WTC11 (cell line): ENCODE measurements at regions not wholly inside any gene's neighbourhood (a gene's known extent, or its start where the extent isn't known, plus 50 kb on each side); places are given as distances from the start of the nearest gene placed in this dataset.
A peak's percentile ranks its signal among the peaks of the same experiment; 100 is the strongest.

Source experiments
- ATAC-seq: fragments of 200-7000 bp; cut with Tn5 transposase; 2 replicates; pipeline ENCODE4 v1.10.0; 2021; ENCODE audit warnings: mild to moderate bottlenecking, moderate library complexity
- CTCF ChIA-PET: fragments of 300-600 bp; sonication (Branson Sonifier 250); formaldehyde crosslinking; loops from one replicate; lab custom pipeline; 2021; ENCODE audit warnings: antibody characterized with exemption; lab: Charles Lee
- POLR2A ChIA-PET: fragments of 350-600 bp; sonication (Branson Sonifier 250); formaldehyde crosslinking; loops from one replicate; lab custom pipeline; 2021; ENCODE audit warnings: antibody characterized with exemption; lab: Charles Lee
- DNase-seq: peaks from one replicate; pipeline ENCODE4 v3.0.0; 2021; ENCODE audit warnings: low spot score
- H3K27ac Mint-ChIP-seq: 2 replicates; pipeline ENCODE4 v1.8.0; 2021; ENCODE audit warnings: mixed read lengths
- H3K27me3 Mint-ChIP-seq: 2 replicates; pipeline ENCODE4 v1.8.0; 2021; ENCODE audit warnings: low read depth, mild to moderate bottlenecking, moderate library complexity, mixed read lengths
- H3K36me3 Mint-ChIP-seq: 2 replicates; pipeline ENCODE4 v1.8.0; 2021; ENCODE audit warnings: mixed read lengths
- H3K4me1 Mint-ChIP-seq: 2 replicates; pipeline ENCODE4 v1.8.0; 2022; ENCODE audit warnings: mixed read lengths
- H3K4me3 Mint-ChIP-seq: 2 replicates; pipeline ENCODE4 v1.8.0; 2021; ENCODE audit warnings: mild to moderate bottlenecking, moderate library complexity, mixed read lengths
- H3K9me3 Mint-ChIP-seq: 2 replicates; pipeline ENCODE4 v1.8.0; 2021; ENCODE audit warnings: mixed read lengths
- ARID4B ChIP-seq: sonication (generic); formaldehyde crosslinking; IDR thresholded peaks from 2 replicates; pipeline ENCODE4 v1.8.0; 2023; ENCODE audit warnings: missing genetic modification reagents, mild to moderate bottlenecking, borderline replicate concordance
- ATF2 ChIP-seq: sonication (generic); formaldehyde crosslinking; IDR thresholded peaks from 2 replicates; pipeline ENCODE4 v1.8.1; 2022; ENCODE audit warnings: low read depth, missing genetic modification reagents, borderline replicate concordance
- CBFB ChIP-seq: sonication (generic); formaldehyde crosslinking; IDR thresholded peaks from 2 replicates; pipeline ENCODE4 v1.8.1; 2022; ENCODE audit warnings: mild to moderate bottlenecking, low read depth, missing genetic modification reagents
- E2F1 ChIP-seq: sonication (generic); formaldehyde crosslinking; IDR thresholded peaks from 2 replicates; pipeline ENCODE4 v1.8.0; 2022; ENCODE audit warnings: mild to moderate bottlenecking, missing genetic modification reagents
- ESRRA ChIP-seq: sonication (generic); formaldehyde crosslinking; IDR thresholded peaks from 2 replicates; pipeline ENCODE4 v1.8.1; 2022; ENCODE audit warnings: mild to moderate bottlenecking, missing genetic modification reagents, borderline replicate concordance
- ETV6 ChIP-seq: sonication (generic); formaldehyde crosslinking; IDR thresholded peaks from 2 replicates; pipeline ENCODE4 v1.8.1; 2022; ENCODE audit warnings: mild to moderate bottlenecking, missing genetic modification reagents
- GRHL2 ChIP-seq: fragments of 250-450 bp; sonication (Bioruptor Pico); IDR thresholded peaks from 2 replicates; pipeline ENCODE4 v1.8.0; 2022; ENCODE audit warnings: mild to moderate bottlenecking, moderate library complexity; ENCODE audit not compliant: insufficient replicate concordance, severe bottlenecking
- GTF2I ChIP-seq: fragments of 250-450 bp; sonication (Bioruptor Pico); conservative IDR thresholded peaks from 2 replicates; pipeline ENCODE4 v1.4.0; 2021; ENCODE audit warnings: mild to moderate bottlenecking
- HMGA2 ChIP-seq: fragments of 250-450 bp; sonication (Bioruptor Pico); IDR thresholded peaks from 2 replicates; pipeline ENCODE4 v1.4.0; 2021; ENCODE audit warnings: mild to moderate bottlenecking, moderate library complexity
- MXD4 ChIP-seq: fragments of 250-450 bp; sonication (Bioruptor Pico); IDR thresholded peaks from 2 replicates; pipeline ENCODE4 v1.8.0; 2021; ENCODE audit warnings: mild to moderate bottlenecking, moderate library complexity, borderline replicate concordance
- MYBL2 ChIP-seq: sonication (generic); formaldehyde crosslinking; IDR thresholded peaks from 2 replicates; pipeline ENCODE4 v1.8.1; 2023; ENCODE audit warnings: mild to moderate bottlenecking, moderate library complexity, missing genetic modification reagents
- NFE2L1 ChIP-seq: sonication (generic); formaldehyde crosslinking; IDR thresholded peaks from 2 replicates; pipeline ENCODE4 v1.8.1; 2023; ENCODE audit warnings: missing genetic modification reagents
- NR1H2 ChIP-seq: sonication (generic); formaldehyde crosslinking; IDR thresholded peaks from 2 replicates; pipeline ENCODE4 v1.9.0; 2021; ENCODE audit warnings: mild to moderate bottlenecking, moderate library complexity, missing genetic modification reagents
- NR3C1 ChIP-seq: sonication (generic); formaldehyde crosslinking; conservative IDR thresholded peaks from 2 replicates; pipeline ENCODE4 v1.8.1; 2023; ENCODE audit warnings: low read depth, mild to moderate bottlenecking, missing genetic modification reagents
- RELA ChIP-seq: sonication (generic); formaldehyde crosslinking; IDR thresholded peaks from 2 replicates; pipeline ENCODE4 v1.8.1; 2022; ENCODE audit warnings: missing genetic modification reagents, mild to moderate bottlenecking, borderline replicate concordance
- SOX15 ChIP-seq: fragments of 250-450 bp; sonication (Bioruptor Pico); IDR thresholded peaks from 2 replicates; pipeline ENCODE4 v1.9.0; 2021; ENCODE audit warnings: mild to moderate bottlenecking
- SP1 ChIP-seq: sonication (generic); formaldehyde crosslinking; conservative IDR thresholded peaks from 2 replicates; pipeline ENCODE4 v1.8.1; 2022; ENCODE audit warnings: missing genetic modification reagents
- TEAD1 ChIP-seq: sonication (generic); formaldehyde crosslinking; IDR thresholded peaks from 2 replicates; pipeline ENCODE4 v1.8.0; 2022; ENCODE audit warnings: mild to moderate bottlenecking, missing genetic modification reagents
- TEAD4 ChIP-seq: sonication (generic); formaldehyde crosslinking; IDR thresholded peaks from 2 replicates; pipeline ENCODE4 v1.8.0; 2022; ENCODE audit warnings: mild to moderate bottlenecking, missing genetic modification reagents
- USF1 ChIP-seq: sonication (generic); formaldehyde crosslinking; IDR thresholded peaks from 2 replicates; pipeline ENCODE4 v1.8.0; 2022; ENCODE audit warnings: mild to moderate bottlenecking, missing genetic modification reagents
- ZMAT4 ChIP-seq: fragments of 250-450 bp; sonication (Bioruptor Pico); IDR thresholded peaks from 2 replicates; pipeline ENCODE4 v1.9.0; 2021; ENCODE audit warnings: mild to moderate bottlenecking
- ZNF423 ChIP-seq: fragments of 250-450 bp; sonication (Bioruptor Pico); IDR thresholded peaks from 2 replicates; pipeline ENCODE4 v2.1.2; 2022; ENCODE audit warnings: mild to moderate bottlenecking, moderate library complexity
- TF ChIP-seq, protein P1 (sequence below): fragments of 200-600 bp; IDR thresholded peaks from 2 replicates; pipeline ENCODE4 v1.8.0; 2022; ENCODE audit warnings: antibody characterized with exemption

DNA sequence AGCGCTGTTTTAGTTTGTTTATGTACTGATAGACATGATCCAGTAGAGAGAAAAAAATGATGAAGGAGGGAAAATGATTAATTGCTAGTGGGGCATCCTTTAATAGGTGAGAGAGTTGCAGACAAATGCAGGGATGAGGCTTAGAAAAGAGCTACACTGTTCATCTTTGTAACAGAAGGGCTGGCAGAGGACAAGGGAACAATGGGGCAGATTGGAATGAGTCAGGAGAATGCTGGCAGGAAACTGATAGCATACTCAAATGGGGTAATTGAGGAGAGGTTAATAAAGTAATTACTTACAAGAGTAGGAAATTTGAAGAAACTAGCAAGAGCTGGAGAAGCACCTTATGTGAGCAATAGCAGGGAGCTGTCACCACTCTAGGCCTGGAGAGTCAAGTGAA is 170.9 kb downstream of the OXSM start:
- ChIA-PET POLR2A (no interaction called here), CTCF (interaction anchor here (0.8 to 3.7 kb wide), 4 partner anchors 57 to 313 kb away, joined by 3 to 20 read pairs (median 11); no protein-coding TSS in a partner anchor)
- Mint-ChIP-seq H3K36me3 (no peaks in the 10 kb centered on the region), H3K27me3 (no peaks in the 10 kb centered on the region), H3K4me1 (no peaks in the 10 kb centered on the region), H3K9me3 (no peaks in the 10 kb centered on the region), H3K4me3 (no peak overlapping the region), H3K27ac (no peak overlapping the region)
- no peak for ATAC-seq
- TF ChIP-seq NFE2L1 (CRISPR knock-in tag), result no peak
- no peak for TF ChIP-seq USF1 (CRISPR knock-in tag)
- TF ChIP-seq ARID4B (CRISPR knock-in tag), result no peak
- TF ChIP-seq GTF2I (CRISPR knock-in tag), result no peak
- TF ChIP-seq NR1H2 (CRISPR knock-in tag), result no peak
- TF ChIP-seq SP1, result no peak
- TF ChIP-seq GRHL2 (CRISPR knock-in tag), result no peak
- DNase-seq, result no peak

DNA sequence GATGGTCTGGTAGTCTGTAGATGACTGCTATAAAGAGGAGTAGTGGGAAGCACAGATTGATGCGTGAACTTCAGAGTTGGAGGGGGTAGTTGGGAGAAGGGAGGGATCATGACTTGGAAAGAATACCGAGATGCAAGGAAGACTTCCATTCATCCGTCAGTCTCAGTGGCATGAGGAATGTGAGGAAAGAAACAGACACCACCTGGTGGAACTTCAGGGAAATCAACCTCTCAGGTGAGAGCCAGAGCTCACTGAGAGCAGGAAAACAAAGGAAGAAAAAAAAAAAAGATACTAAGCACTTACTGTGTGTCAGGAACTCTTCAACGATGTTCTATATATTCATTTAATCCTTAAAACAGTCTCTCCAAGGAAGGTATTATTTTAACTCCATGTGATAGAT is 172.4 kb downstream of the OXSM start:
- Mint-ChIP-seq H3K9me3 (no peaks in the 10 kb centered on the region), H3K4me3 (no peak overlapping the region), H3K4me1 (no peaks in the 10 kb centered on the region), H3K27me3 (no peaks in the 10 kb centered on the region), H3K36me3 (no peaks in the 10 kb centered on the region), H3K27ac (no peak overlapping the region)
- DNase-seq (peak; percentile 27), ATAC-seq (peak; percentile 98)
- ChIA-PET POLR2A (no interaction called here), CTCF (interaction anchor here (0.6 to 3.7 kb wide), 18 partner anchors 8 to 1227 kb away, joined by 3 to 20 read pairs (median 4); partner anchors contain the start of gene NGLY1)
- TF ChIP-seq SOX15 (CRISPR knock-in tag) (no peak), TEAD4 (CRISPR knock-in tag) (no peak)
- TF ChIP-seq, protein P1, sequence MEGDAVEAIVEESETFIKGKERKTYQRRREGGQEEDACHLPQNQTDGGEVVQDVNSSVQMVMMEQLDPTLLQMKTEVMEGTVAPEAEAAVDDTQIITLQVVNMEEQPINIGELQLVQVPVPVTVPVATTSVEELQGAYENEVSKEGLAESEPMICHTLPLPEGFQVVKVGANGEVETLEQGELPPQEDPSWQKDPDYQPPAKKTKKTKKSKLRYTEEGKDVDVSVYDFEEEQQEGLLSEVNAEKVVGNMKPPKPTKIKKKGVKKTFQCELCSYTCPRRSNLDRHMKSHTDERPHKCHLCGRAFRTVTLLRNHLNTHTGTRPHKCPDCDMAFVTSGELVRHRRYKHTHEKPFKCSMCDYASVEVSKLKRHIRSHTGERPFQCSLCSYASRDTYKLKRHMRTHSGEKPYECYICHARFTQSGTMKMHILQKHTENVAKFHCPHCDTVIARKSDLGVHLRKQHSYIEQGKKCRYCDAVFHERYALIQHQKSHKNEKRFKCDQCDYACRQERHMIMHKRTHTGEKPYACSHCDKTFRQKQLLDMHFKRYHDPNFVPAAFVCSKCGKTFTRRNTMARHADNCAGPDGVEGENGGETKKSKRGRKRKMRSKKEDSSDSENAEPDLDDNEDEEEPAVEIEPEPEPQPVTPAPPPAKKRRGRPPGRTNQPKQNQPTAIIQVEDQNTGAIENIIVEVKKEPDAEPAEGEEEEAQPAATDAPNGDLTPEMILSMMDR, result peak; percentile 39; the same call in 1 of the 2 replicates

DNA sequence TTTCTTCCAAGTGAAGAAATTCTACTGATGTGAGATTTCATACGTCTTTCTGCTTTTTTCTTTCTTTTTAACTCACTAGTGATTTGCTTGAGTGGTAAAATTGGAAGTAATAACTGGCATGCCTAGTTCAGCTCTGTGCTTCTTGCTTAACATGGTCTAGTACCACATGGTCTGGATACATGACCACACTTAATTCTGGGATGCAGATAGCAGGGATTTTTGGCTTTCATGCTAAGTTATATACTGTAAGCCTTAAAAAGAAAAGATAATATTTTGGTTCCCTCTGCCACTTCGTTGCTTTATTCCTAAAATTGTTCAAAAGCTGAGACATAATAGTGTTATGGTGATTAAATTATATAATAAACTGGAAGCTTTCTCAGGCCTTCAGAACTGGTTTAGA is 174.3 kb downstream of the OXSM start:
- DNase-seq (no peak), ATAC-seq (no peak)
- H3K27me3 Mint-ChIP-seq, result no peaks in the 10 kb centered on the region
- no peaks in the 10 kb centered on the region; the same call in 1 of the 2 replicates for H3K9me3 Mint-ChIP-seq
- H3K27ac Mint-ChIP-seq, result no peak overlapping the region
- POLR2A ChIA-PET, result no interaction called here
- CTCF ChIA-PET, result interaction anchor here (3.7 kb wide), 1 partner anchor 316 kb away, joined by 17 read pairs; no protein-coding TSS in a partner anchor
- no peaks in the 10 kb centered on the region for H3K4me1 Mint-ChIP-seq
- H3K4me3 Mint-ChIP-seq, result no peak overlapping the region
- H3K36me3 Mint-ChIP-seq, result no peaks in the 10 kb centered on the region
- TF ChIP-seq MYBL2 (CRISPR knock-in tag) (no peak), TEAD1 (CRISPR knock-in tag) (no peak), ESRRA (CRISPR knock-in tag) (no peak), ZMAT4 (CRISPR knock-in tag) (no peak), HMGA2 (CRISPR knock-in tag) (no peak), CBFB (CRISPR knock-in tag) (no peak), NR3C1 (CRISPR knock-in tag) (no peak), E2F1 (no peak), RELA (CRISPR knock-in tag) (no peak), USF1 (CRISPR knock-in tag) (no peak), ZNF423 (CRISPR knock-in tag) (no peak), MXD4 (CRISPR knock-in tag) (no peak), ATF2 (CRISPR knock-in tag) (no peak), ETV6 (CRISPR knock-in tag) (no peak)
- TF ChIP-seq, all 79 proteins: peak for 0
